GM19035 (cell line): ENCODE measurements at regions not wholly inside any gene's neighbourhood (a gene's known extent, or its start where the extent isn't known, plus 50 kb on each side); places are given as distances from the start of the nearest gene placed in this dataset.

Experiments
- ATAC-seq: cut with Tn5 transposase; IDR thresholded peaks from one replicate; pipeline ENCODE4 v1.9.1; 2021; ENCODE audit not compliant: unreplicated experiment

GRCh38 chr6:105595829-105596228 lies 192.9 kb upstream of the PREP start:
- ATAC-seq, result no peak

GRCh38 chr6:105594821-105595220 lies 191.9 kb upstream of the PREP start:
- ATAC-seq, result no peak

GRCh38 chr6:105593805-105594671 lies 191.2 kb upstream of the PREP start:
- no peak for ATAC-seq

- no peak for ATAC-seq
These were observed 190.3 kb upstream of the PREP start for GRCh38 chr6:105593056-105593690.

- no peak for ATAC-seq
These were observed 189.4 kb upstream of the PREP start for GRCh38 chr6:105592329-105592728.

- ATAC-seq, result peak; percentile 96
These were observed 188.2 kb upstream of the PREP start for GRCh38 chr6:105591053-105591452.

- no peak for ATAC-seq
These were observed 185.3 kb upstream of the PREP start for GRCh38 chr6:105588123-105588710.

GRCh38 chr6:105587349-105588122 lies 184.7 kb upstream of the PREP start:
- ATAC-seq, result no peak

- no peak for ATAC-seq
These were observed 175.4 kb upstream of the PREP start for GRCh38 chr6:105578179-105578707.

GRCh38 chr6:105573556-105573955 lies 170.7 kb upstream of the PREP start:
- ATAC-seq, result no peak

- no peak for ATAC-seq
These were observed 170.3 kb upstream of the PREP start for GRCh38 chr6:105573138-105573537.

- no peak for ATAC-seq
These were observed 167.5 kb upstream of the PREP start for GRCh38 chr6:105570416-105570815.

GRCh38 chr6:105569706-105570105 lies 166.8 kb upstream of the PREP start:
- no peak for ATAC-seq

- no peak for ATAC-seq
These were observed 165.9 kb upstream of the PREP start for GRCh38 chr6:105568751-105569150.

- ATAC-seq, result no peak
These were observed 165.3 kb upstream of the PREP start for GRCh38 chr6:105568142-105568541.

GRCh38 chr6:105567140-105567539 lies 164.3 kb upstream of the PREP start:
- no peak for ATAC-seq

- no peak for ATAC-seq
These were observed 163.6 kb upstream of the PREP start for GRCh38 chr6:105566503-105566902.

- ATAC-seq, result no peak
These were observed 161.4 kb upstream of the PREP start for GRCh38 chr6:105564121-105564902.

GRCh38 chr6:105562027-105562426 lies 159.1 kb upstream of the PREP start:
- no peak for ATAC-seq

- no peak for ATAC-seq
These were observed 158.6 kb upstream of the PREP start for GRCh38 chr6:105561486-105561885.
